ENCODE measurements at regions not wholly inside any gene's neighbourhood (a gene's known extent, or its start where the extent isn't known, plus 50 kb on each side); places are given as distances from the start of the nearest gene placed in this dataset.

DNA sequence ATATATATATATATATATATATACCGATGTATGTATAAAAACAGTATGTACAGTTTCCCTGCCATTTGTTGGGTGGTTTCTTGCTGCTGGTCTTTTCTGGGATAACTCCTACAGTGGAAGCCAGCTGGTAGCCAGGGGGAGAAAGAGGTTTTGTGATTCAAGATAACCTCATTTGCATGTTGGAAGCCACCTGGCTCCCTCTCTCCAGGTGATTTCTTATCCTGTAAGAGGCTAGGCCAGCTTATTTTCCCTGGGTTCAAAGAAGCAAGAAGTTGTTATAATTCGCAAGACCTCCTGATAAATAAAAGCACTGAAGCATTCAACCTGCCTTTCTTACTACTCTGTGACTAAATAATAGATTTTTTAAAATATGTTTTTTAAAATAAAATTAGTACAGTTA, 443.3 kb downstream of the VGLL3 start:
- TF ChIP-seq, protein P1, sequence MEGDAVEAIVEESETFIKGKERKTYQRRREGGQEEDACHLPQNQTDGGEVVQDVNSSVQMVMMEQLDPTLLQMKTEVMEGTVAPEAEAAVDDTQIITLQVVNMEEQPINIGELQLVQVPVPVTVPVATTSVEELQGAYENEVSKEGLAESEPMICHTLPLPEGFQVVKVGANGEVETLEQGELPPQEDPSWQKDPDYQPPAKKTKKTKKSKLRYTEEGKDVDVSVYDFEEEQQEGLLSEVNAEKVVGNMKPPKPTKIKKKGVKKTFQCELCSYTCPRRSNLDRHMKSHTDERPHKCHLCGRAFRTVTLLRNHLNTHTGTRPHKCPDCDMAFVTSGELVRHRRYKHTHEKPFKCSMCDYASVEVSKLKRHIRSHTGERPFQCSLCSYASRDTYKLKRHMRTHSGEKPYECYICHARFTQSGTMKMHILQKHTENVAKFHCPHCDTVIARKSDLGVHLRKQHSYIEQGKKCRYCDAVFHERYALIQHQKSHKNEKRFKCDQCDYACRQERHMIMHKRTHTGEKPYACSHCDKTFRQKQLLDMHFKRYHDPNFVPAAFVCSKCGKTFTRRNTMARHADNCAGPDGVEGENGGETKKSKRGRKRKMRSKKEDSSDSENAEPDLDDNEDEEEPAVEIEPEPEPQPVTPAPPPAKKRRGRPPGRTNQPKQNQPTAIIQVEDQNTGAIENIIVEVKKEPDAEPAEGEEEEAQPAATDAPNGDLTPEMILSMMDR (IDR thresholded peaks at IDR 0.05) = no peak
- TF ChIP-seq POLR2AphosphoS5 (IDR thresholded peaks at IDR 0.05) (no peak), POLR2A (IDR thresholded peaks at IDR 0.05) (no peak)
